ENCODE measurements at regions not wholly inside any gene's neighbourhood (a gene's known extent, or its start where the extent isn't known, plus 50 kb on each side); places are given as distances from the start of the nearest gene placed in this dataset.
"Not testable (repeated sequence)": the region's sequence is repeated elsewhere in the genome, so short reads cannot be mapped to it uniquely, and the experiment has no call there.

DNA sequence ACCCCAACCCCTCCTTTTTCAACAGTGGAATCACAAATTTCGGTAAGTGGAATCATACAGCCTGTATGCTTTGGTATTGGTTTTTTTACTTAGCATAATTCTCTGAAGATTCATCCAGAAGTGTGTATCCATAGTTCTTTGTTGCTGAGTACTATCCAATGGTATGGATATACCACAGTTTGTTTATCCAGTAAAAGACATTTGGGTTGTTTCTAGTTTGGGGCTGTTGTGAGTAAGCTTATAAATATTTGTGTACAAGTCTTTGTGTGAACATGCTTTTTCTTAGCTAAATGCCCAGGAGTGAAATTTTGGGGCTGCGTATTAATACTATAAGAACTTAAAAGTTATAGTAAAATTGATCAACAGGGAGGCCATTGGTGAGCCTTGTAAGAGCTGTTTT, 57.5 kb upstream of the GC start:
- DNase-seq (ENCODE audit: low spot score) = no peak

DNA sequence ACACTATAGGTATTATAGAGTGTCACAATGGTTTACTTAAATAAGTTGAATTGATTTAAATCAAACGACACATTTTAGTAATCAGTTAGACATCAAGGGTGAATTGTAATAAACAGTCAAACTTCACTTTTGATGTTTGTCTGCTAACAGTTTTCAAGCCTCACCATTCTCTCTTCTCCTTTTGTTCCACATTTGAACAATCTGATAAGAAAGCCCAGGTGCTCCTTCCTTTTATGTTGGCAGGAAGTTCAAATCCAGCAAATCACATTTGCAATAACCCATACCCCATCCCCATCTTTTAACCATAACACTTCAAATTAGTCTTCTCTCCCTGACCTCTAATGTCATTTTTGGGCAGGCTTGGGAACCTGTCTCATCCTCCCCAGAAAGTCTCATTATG, 63.4 kb upstream of the GC start:
- DNase-seq (ENCODE audit: low spot score) = no peak

DNA sequence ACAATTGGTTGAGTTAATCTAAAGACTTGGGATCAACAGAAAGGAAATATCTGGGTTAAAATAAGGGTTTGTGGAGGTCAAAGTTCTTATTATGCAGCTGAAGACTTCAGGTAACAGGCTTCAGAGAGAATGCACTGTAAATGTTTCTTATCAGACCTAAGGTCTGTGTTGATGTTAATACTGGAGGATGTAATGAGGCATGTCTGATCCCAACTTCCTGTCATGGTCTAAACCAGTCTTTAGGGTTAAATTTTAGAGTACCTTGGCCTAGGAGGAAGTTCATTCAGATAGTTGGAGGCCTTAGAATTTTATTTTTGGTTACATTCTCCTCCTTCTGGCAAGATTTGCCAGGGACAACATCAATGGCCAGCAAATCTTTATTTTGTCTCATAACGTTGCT, 72.1 kb upstream of the GC start:
- no peak for DNase-seq (ENCODE audit: low spot score)

DNA sequence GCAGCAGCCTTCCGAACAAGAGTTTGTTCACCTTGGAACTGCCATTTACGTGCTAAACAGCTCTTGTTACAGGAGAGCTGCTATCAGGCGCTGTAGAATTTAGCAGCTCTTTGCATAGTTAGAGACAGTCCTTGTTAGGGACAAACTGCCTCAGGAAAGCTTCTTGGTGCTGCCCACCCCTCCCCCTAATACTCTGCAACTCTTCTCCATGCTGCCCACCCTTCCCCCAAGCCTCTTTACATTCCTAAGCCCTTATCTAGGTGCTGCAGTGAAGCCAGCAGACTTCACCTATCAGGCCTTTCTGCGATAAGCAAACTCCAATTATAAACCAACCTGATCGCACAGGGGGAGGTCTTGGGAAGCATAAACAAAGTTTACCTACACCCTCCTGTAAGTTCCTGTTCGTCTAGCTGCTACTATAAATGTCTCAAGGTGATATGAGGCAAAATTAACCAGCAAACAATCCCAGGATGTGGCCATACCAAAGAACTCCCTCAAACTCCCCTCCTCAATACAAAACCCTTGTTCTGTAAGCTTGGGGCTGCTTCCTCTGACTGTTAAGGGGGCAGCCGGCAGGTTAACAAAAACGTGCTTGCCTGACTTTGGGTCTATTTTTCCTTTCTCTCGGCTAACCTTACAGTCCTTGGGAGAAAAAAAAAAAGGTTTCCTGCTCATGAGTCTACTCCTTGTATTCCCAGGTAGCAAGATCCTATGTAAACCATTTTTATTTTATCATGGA, 74.0 kb upstream of the GC start:
- DNase-seq (ENCODE audit: low spot score) = no peak

DNA sequence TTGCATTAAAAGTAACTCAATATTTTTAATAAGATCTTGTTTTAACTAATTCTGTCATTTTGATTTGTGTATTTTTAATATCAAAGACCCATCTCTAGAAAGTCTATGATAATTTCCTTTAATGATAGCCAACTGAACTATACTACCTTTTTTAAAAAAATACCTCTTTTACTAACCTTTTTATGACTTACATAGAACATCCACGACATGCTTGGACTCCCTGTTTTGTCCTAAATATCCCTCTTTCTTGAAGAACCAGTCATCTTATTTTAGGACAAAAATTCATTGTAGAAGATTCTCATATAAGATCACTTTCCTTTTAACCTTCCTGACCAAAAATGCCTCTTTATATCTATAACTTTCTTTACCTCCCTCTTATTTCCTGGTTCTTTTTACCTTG, 76.8 kb upstream of the GC start:
- no peak for DNase-seq (ENCODE audit: low spot score)

DNA sequence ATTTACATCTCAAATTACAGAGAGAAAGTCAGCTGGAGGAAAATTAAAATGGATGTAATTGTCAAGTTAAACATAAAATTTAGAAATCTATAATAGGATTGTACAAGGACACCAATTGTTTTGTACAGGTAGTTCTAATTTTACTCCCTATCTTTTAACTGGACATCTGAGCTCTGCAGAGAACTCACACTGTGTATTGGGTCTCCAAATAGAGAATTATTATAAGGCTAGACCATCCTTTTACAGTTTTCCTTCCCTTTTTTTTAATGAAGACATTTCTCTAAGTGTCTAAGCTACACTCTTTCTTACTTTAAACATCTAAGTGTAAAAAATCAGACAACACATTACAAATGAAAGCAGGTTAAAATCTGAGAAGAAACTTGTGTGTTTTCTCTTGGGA, 78.4 kb upstream of the GC start:
- no peak for DNase-seq (ENCODE audit: low spot score)

DNA sequence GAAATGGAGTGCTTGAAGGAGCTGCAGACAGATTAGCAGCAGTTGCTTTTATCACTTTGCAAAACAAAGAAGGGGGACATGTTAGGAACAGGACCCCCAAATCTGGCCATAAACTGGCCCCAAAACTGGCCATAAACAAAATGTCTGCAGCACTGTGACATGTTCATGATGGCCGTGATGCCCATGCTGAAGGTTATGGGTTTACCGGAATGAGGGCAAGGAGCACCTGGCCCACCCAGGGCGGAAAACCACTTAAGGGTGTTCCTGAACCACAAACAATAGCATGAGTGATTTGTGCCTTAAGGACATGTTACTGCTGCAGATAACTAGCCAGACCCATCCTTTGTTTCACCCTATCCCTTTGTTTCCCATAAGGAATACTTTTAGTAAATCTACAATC, 79.6 kb upstream of the GC start:
- no peak for DNase-seq (ENCODE audit: low spot score)

DNA sequence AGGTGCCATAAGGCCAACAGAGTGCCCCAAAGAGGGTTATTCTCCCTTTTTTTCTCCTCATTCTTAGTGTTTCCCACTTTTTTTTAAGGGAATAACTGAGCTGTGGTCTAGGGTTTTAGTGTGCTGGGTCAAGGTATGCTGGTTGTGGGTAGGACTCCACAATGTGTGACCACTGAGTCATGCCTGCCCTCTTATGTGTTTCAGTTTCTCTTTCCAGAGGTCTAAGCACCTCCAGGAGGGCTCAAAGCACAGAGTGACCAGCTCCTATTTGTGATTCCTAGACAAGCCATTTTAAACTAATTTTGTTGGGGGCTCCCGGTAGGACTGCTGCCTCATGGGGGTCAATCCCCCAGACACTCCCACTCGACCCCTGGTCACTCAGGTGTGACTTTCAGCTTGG, 80.5 kb upstream of the GC start:
- DNase-seq (ENCODE audit: low spot score) = no peak

DNA sequence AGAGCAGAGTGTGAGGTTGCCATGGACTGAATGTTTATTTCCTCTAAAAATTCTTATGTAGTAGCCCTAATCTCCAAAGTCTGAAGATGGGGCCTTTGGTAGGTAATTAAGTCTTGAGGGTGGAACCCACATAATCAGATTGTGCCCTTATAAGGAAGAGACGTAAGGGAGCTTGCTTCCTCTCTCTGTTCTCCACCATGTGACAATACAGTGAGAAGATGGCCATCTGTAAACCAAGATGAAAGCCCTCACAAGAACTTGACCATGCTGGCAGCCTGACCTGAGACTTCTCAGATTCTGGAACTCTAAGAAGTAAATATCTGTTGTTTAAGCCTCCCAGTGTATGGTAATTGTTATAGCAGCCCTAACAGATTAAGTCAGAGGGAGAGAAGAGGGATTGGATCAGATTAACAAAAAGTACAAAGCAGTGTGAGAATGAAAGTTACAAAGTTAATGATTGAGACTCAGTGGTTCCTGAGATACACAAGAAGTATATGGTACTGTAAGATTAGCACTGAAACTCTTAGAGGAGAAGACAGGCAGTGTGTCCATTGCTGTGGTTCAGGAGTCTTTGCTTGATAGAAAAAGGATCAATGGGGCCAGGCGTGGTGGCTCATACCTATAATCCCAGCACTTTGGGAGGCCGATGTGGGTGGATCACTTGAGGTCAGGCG, 82.5 kb upstream of the GC start:
- DNase-seq (ENCODE audit: low spot score) = no peak

DNA sequence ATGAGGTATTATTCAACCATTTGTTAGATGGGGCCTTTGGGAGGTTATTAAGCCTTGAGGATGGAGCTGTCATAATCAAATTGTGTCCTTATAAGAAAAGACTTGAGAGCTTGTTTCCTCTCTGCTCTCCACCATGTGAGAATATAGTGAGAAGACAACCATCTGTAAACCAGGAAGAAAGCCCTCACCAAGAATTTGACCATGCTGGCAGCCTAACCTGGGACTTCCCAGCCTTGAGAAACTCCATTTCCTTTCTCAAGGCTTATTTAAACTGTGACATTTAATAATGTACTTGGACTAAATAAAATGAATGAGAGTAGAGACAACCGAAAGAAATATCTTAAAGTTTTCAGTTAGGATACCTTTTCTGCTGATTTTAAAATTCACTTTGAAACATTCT, 83.7 kb upstream of the GC start:
- no peak for DNase-seq (ENCODE audit: low spot score)

DNA sequence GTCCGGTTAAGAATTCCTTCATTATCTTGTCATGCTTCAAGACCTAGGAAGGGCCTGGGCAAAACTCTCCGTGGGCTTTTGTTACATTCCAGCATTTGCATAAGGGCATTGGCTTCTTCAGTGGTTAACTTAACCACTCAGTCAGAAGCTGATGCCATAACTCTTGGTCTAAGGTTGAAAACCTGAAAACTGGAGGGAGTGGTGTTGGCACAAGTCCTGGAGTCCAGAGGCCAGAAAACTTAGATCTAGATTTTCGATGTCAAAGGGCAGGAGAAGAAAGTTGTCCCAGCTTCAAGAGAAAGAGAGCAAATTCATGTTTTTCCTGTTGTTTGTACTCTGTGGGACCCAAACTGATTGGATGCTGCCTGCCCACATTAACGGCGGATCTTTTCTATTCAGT, 86.6 kb upstream of the GC start:
- no peak for DNase-seq (ENCODE audit: low spot score)

DNA sequence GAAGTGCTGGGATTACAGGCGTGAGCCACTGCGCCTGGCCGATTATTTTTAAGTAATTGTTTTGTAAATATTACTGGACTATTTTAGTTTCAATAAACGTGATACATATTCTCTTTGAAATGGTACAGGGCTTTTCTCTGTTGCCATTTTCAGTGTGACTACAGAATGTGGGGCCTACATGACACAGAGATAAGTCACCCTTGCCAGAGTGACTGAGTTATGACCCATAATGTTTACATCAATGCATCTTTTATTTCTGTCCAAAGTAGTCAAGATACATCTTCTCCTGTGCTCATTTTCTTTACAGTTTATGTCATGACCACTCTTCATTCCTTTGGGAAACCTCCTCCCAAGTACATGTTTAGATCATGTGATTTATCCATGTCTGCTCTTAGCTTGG, 88.3 kb upstream of the GC start:
- DNase-seq (ENCODE audit: low spot score) = no peak

DNA sequence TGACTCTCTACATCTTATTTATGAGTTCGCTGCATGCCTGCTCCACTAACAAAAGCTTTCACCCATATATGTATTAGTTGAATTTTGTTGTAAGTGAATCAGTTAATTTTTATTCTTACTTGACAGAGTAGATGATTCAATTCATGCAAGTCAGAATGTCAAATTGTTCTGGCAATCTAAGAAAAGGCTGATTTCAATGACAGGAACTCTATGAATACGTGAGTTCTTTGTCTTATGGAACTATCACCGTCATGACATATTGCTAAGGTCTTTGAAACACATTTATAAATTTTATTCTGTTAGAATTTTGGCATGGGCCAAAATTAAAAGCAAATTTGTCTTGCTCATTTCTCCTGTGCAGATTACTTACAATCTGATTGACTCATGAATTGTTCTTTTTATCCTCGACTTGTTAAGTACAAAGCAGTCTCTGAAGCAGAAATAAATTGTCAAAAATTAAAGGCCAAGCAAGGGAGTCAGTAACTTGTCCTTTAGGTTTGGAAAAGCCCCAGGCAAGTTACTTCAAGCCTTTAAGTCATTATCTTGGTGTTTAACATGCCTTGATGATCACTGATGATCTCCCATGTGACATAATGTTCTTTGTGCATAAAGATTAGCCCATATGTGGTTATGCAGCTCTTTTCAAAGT, 89.0 kb upstream of the GC start:
- no peak for DNase-seq (ENCODE audit: low spot score)

DNA sequence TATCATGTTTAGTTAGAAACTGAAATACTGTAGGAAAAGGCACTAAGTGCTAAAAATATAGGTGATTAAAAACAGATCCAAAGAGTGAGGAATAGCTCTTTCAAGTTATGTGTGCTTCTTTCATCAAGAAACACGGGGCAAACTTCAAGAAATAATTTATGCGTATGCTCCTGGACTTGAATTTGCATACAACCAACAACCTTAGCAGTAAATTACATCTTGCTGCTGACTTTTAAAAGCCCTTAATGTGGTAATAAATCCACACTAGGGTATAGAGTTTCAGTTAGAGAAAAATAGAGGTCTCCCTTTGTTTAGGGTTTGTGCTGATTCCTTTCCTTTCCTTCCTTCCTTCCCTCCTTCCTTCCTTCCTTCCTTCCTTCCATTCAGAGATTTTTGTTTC, 94.5 kb upstream of the GC start:
- DNase-seq (ENCODE audit: low spot score) = no peak

DNA sequence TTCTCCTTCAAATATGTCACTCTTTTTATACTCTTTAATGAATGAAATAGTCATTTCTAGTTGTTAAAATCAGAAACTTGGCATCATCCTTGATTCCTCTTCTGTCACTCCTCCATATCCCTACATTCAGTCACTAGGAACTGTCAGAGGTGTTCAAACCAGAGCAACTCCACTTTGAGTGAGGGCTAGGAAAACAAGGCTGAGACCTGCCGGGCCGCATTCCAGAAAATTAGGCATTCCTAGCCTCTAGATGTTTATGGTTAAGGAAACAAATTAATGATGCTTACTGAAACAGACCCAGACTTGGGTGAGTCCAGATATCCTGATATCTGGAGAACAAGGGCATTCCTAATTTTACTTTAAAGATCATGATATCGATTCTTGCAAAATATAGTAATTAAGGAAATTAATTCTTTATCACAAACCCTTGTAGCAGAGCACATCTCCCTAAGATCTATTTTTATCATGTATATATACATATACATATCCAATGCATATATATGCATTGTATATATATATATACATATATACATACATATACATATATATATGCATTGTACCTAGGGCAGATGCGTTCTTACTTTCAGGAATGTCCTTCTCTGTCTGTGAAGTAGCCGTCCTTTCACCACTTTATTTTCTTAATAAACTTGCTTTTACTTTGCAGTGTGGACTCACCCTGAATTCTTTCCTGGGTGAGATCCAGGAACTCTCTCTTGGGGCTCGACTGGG, 98.4 kb upstream of the GC start:
- no peak for DNase-seq (ENCODE audit: low spot score)

DNA sequence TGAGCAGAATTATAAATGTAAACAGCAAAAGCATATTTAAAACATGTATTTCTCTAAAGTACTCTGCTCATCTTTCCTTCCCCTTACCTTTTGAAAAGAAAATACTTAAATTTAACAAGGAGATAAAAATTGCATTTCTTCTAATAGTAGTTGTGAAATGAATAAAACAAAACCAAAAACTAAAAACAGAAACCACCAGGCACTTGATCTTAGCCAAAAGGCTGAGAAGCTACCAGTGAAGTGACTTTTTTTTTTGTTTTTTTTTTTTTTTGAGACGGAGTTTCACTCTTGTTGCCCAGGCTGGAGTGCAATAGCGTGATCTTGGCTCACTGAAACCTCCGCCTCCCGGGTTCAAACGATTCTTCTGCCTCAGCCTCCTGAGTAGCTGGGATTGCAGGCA, 116.5 kb upstream of the GC start:
- not testable (repeated sequence) for DNase-seq (ENCODE audit: low spot score)

DNA sequence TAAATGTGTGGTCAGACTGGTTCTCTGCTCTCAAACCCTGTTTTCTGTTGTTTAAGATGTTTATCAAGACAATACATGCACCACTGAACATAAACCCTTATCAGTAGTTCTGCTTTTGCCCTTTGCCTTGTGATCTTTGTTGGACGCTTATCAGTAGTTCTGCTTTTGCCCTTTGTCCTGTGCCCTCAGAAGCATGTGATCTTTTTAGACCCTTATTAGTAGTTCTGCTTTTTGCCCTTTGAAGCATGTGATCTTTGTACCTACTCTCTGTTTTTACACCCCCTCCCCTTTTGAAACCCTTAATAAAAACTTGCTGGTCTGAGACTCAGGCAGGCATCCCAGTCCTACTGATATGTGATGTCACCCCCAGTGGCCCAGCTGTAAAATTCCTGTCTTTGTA, 121.7 kb upstream of the GC start:
- not testable (repeated sequence) for DNase-seq (ENCODE audit: low spot score)

DNA sequence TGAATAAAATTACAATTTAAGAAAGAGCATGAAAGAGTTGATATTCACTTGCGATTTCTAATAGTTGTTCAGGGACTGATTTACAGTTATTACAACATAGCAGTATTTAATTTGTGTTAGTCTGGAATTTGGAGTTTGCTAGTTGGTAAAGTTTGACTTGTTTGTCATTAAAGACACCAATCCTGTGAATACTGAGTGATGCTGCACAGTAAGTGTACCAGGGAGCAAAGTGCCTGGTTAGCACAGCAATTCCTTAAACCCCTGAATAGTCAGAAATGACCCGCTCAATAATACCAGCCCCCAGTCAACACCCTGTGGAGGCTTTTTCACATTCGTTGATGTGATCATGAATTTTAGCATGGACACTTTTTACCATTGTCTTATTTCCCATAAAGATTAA, 122.2 kb upstream of the GC start:
- no peak for DNase-seq (ENCODE audit: low spot score)

DNA sequence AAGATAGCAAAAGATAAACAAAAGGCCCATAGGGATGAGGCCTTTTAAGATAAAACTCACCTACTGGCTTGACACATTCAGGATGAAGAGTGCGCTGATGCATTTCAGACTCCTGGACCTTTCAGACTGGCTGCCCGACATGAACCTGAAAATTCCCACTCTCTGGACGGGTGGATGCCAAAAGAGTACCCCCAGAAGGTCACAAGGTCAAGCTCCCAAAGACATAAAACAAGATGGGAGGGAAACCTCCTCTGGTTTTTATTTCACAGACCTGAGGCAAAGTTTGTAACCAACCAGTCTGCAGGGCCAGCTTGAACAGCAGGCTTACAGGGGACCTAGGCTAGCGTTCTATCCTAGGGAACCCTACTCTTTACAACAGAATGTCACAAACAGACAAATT, 123.2 kb upstream of the GC start:
- DNase-seq (ENCODE audit: low spot score) = no peak

DNA sequence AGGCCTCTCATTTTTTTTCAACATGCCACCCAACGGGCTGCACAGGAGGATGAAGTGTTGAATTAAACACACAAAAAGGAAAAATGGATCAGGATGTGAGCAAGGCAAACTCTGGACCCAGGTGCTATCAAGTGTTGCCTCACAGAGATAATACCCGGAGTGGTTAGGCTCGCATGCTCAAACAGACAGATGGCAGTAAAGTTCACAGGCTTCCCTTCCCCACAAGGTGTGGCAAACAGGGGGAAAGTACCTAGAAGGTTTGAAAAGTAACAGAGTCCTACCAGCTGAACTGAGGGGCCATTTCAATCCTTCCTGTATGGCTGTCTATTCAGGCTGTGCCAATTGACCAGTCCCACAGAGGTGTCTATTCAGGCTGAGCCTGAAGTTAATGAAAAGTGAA, 123.9 kb upstream of the GC start:
- DNase-seq (ENCODE audit: low spot score) = no peak

DNA sequence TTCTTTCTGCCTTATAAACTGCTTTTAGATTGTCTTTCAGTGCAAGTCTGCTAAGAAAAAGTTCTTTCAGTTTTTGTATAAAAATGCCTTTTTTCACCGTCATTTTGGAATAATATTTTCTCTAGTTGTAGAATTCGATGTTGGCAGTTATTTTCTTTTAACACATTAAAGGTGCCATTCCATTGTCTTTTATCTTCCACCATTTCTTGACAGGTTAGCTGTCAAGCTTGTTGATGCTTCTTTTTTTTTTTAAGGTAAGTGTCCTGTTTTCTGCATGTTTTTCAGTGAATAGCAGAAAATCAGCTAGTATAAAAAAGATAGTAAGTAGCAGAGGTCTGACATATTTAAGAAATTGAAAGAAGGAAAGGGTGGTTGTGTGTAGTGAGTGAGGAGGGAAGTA, 118.5 kb upstream of the NPFFR2 start:
- DNase-seq (ENCODE audit: low spot score) = no peak

DNA sequence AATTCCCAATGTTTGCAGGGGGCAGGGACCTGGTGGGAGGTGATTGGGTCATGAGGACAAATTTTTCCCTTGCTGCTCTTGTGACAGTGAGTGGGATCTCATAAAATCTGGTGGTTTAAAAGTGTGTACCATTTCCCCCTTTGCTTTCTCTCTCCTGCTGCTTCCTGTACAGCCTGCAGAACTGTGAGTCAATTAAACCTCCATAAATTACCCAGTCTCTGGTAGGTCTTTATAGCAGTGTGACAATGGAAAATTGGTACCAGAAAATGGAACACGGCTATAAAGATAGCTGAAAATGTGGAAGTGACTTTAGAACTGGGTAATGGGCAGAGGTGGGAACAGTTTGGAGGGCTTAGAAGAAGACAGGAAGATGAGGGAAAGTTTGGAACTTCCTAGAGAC, 108.7 kb upstream of the NPFFR2 start:
- DNase-seq (ENCODE audit: low spot score) = no peak

DNA sequence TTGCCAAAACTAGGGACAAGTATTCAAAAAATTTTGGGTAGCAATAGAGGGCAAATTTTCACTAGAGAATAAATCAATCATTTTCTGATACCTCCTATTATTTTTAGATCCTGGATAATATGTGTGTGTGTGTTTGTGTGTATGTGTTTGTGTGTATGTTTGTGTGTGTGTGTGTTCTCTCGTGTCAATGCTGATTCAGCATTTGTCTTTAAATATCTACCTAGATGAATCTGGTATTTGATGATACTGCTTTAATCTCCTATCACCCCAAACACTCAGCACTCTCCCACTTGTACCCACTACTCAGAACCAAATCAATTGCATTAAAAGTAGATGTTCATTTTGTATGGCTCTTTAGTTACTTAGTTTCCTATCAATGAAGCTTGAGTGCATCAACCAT, 101.3 kb upstream of the NPFFR2 start:
- no peak for DNase-seq (ENCODE audit: low spot score)

All from H4 (cell line).